Large intestine (tissue), 3 donors: ENCODE measurements at regions not wholly inside any gene's neighbourhood (a gene's known extent, or its start where the extent isn't known, plus 50 kb on each side); places are given as distances from the start of the nearest gene placed in this dataset.
"Not testable (repeated sequence)": the region's sequence is repeated elsewhere in the genome, so short reads cannot be mapped to it uniquely, and the experiment has no call there.

ENCODE experiments used
- DNase-seq, 2 donors: peaks; one replicate each; pipeline versions ENCODE4 v3.0.0 to v3.0.0-alpha.2; 2013
- H3K27ac ChIP-seq: one replicate; pipeline ENCODE4 v1.5.1; 2013; ENCODE audit warnings: low read length
- H3K27me3 ChIP-seq: 2 replicates; pipeline ENCODE4 v1.6.1; 2013; ENCODE audit warnings: low read length; ENCODE audit not compliant: control insufficient read depth, insufficient read depth
- H3K36me3 ChIP-seq: 2 replicates; pipeline ENCODE4 v1.6.1; 2013; ENCODE audit warnings: low read length; ENCODE audit not compliant: control insufficient read depth, insufficient read depth
- H3K4me1 ChIP-seq: one replicate; pipeline ENCODE4 v1.6.1; 2013; ENCODE audit warnings: low read length; ENCODE audit not compliant: control insufficient read depth, insufficient read depth
- H3K4me3 ChIP-seq: one replicate; pipeline ENCODE4 v1.5.1; 2013; ENCODE audit warnings: low read length
- H3K9me3 ChIP-seq: one replicate; pipeline ENCODE4 v1.6.1; 2013; ENCODE audit warnings: mild to moderate bottlenecking, low read depth, low read length, moderate library complexity; ENCODE audit not compliant: control insufficient read depth
- WGBS: methylation state at CpG from one replicate; pipeline ENCODE4 v1.1.5; 2013; ENCODE audit warnings: low lambda C conversion rate; ENCODE audit not compliant: insufficient coverage; 5-methylcytosine and 5-hydroxymethylcytosine counted together

DNA sequence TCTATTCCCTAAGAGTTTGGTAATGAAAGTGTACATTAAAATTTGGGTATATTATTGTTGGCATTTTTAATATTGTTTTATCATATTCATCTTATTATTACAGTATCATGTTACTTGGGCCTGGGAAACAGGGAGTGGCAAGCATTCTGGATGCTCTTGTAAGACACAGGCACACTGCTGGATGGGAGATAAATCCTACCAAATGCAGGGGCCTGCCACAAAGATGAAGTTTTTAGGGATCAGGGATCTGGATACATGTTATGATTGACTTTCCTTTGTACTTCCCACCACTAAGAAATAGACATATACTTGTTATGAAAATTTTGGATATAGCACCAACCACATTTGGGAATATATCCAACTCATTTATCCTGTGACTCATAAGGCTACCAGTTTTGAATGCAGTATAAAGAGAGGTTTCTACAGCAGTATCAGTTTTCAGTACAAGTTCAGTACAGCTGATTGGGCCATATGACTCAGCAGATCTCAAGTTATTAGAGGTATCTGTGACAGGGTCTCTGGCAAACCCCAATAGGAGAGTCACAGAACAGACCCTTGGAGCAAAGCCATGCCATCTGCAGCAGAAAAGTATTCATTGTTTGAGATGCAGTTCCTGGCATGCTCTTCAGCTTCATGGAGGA lies 360.1 kb downstream of the DMAC1 start:
- H3K36me3 ChIP-seq: no peaks in the 10 kb centered on the region

DNA sequence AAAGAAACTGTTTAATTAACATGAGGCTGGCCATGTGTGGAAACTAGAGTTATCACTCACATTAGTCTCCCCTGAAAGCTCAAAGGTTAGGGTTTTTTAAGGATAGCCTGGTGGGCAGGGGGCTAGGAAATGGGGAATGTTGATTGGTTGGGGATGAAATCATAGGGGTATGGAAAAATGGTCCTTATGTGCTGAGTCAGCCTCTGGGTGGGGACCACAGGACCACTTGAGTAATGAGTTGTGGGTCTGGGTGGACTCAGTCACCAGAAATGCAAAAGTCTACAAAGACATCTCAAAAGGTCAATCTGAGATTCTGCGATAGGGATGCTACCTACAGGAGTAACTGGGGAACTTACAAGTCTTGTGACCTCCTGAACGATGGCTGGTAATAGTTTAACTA lies 362.8 kb downstream of the DMAC1 start:
- no peak for DNase-seq

More for the DNA sequence above, 360.1 kb downstream of the DMAC1 start:
- Histone ChIP-seq H3K4me1 (no peaks in the 10 kb centered on the region), H3K4me3 (no peak overlapping the region), H3K27ac (no peak overlapping the region), H3K27me3 (no peaks in the 10 kb centered on the region), H3K9me3 (no peaks in the 10 kb centered on the region)
- no peak for DNase-seq

DNA sequence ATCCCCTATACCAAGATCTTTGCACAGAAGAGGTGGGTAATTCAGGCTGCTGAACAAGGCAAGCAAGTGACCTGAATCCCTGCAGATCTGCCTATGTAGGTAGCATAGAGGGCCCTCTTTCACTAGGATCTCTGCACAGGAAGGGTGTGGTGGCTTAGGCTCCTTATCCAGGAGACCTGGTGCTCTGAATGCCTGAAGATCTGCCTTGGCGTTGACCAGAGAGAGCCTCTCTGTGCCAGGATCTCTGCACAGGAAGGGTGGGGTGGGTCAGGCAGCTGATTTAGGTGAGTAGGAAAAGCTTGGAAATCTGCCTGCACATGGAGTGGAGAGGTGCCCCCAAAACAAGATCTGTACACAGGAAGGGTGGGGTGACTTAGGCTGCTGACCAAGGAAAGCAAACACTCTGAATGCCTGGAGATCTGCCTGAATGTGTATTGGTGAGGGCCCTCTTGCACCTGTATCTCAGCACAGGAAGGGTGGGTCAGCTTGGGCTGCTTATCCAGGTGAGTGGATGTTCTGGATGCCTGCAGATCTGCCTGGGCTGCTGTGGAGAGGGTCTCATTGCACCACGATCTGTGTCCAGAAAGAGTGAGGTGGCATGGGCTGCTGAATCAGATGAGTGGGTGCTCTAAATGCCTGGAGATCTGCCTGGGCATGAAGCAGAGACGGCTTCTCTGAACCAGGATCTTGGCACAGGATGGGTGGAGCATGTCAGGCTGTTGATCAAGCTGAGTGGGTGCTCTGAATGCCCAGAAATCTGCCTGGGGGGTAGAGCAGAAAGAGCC lies 365.9 kb downstream of the DMAC1 start:
- no peak for DNase-seq
- H3K4me1 ChIP-seq: no peaks in the 10 kb centered on the region
- no peaks in the 10 kb centered on the region for H3K27me3 ChIP-seq
- no CpG with 5 or more reads among the region's 3 CpGs for WGBS
- no peak overlapping the region for H3K4me3 ChIP-seq
- no peaks in the 10 kb centered on the region for H3K9me3 ChIP-seq
- H3K36me3 ChIP-seq: no peaks in the 10 kb centered on the region
- H3K27ac ChIP-seq: no peak overlapping the region

More for the DNA sequence above, 362.8 kb downstream of the DMAC1 start:
- no peak overlapping the region for H3K27ac ChIP-seq
- H3K4me3 ChIP-seq: no peak overlapping the region
- WGBS: no CpG with 5 or more reads among the region's 2 CpGs
- H3K4me1 ChIP-seq: no peaks in the 10 kb centered on the region
- no peaks in the 10 kb centered on the region for H3K9me3 ChIP-seq
- H3K36me3 ChIP-seq: no peaks in the 10 kb centered on the region
- H3K27me3 ChIP-seq: no peaks in the 10 kb centered on the region

DNA sequence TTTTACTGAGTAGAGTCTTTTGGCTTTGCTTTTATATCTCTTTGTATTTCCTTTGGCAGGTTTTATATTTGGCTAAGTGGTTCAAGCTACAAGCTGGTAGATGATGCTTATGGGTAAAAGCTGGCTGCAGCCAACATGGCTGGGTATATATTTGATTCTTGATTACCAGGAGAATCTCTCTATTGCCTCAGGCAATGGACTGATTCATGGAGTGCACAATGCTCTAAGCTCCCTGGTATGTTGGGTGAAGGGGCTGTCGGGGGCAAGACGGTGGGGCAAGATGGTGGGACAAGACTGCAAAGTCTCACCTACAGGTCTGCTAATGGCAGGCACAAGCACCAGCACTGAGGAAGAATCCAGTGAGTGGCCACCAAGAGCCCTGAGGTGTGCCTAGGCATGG lies 366.6 kb downstream of the DMAC1 start:
- DNase-seq: no peak
- Histone ChIP-seq H3K27me3 (no peaks in the 10 kb centered on the region), H3K4me3 (no peak overlapping the region), H3K27ac (no peak overlapping the region), H3K4me1 (no peaks in the 10 kb centered on the region), H3K9me3 (no peaks in the 10 kb centered on the region), H3K36me3 (no peaks in the 10 kb centered on the region)
- WGBS: no CpG with 5 or more reads among the region's 2 CpGs

DNA sequence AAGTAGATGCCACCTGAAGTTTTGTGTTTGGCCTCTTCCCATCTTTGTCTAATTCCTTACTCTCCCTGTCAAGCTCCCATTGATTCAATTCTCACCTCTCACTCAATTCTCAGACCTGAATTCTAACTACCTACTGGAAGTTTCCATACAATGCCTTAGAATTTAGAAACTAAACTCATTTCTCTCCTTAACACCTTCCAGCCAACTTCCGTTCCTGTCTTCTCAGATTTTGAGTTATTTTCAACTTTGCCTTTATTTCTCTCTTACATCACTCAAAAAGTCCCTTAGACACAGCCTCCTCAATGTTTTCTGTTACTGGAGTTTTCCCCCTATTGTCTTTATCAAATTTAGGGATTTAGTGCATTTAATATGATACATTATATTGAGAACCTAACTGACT lies 382.2 kb downstream of the DMAC1 start:
- 90% methylated on average over 1 of the region's 1 CpG for WGBS
- H3K9me3 ChIP-seq, H3K4me1 ChIP-seq, H3K27me3 ChIP-seq, H3K4me3 ChIP-seq, DNase-seq, H3K36me3 ChIP-seq, H3K27ac ChIP-seq: not testable (repeated sequence)

DNA sequence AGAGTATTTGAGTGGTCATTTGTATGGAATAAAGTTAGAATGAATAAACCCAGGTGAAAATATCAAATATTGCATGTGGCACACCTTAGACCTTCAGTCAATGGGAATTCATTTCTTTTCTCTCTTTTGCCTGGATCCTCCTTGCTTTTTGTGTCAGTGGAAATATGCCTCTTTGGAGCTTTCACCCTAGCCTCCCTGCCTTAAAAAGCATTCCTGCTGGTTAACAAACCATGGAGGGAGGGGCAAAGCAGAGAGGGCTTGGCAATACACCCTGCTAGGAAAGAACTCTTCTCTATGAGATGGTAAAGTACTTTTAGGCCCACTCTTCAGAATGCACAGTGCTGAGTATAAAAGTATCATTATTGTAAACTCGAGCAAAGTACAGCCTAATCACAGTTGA lies 383.7 kb downstream of the DMAC1 start:
- Histone ChIP-seq H3K36me3 (no peaks in the 10 kb centered on the region), H3K27ac (no peak overlapping the region), H3K27me3 (no peaks in the 10 kb centered on the region), H3K4me1 (no peaks in the 10 kb centered on the region), H3K9me3 (no peaks in the 10 kb centered on the region), H3K4me3 (no peak overlapping the region)
- no CpG with 5 or more reads among the region's 1 CpG for WGBS
- no peak for DNase-seq

DNA sequence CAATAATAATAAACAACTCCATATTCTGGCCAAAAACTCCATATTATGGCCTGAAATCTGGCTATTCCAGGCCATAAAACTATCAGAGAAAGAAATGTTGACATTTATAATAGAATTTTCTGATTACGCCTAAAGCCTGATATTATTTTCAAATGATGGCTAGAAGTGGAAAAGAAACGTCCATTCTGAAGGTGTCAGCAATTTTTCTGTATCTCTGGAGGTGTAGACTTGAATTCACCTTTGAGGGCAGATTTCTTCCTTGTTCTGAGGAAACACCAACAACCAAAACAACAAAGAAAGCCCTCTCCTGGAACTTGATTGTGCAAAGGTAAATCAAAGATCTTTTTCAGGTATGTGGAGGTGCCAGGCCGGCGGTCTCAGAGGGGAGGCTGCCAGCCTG lies 390.7 kb downstream of the DMAC1 start:
- Histone ChIP-seq H3K27me3 (no peaks in the 10 kb centered on the region), H3K27ac (no peak overlapping the region), H3K4me1 (no peaks in the 10 kb centered on the region), H3K9me3 (no peaks in the 10 kb centered on the region), H3K4me3 (no peak overlapping the region), H3K36me3 (no peaks in the 10 kb centered on the region)
- no CpG with 5 or more reads among the region's 4 CpGs for WGBS
- no peak for DNase-seq

DNA sequence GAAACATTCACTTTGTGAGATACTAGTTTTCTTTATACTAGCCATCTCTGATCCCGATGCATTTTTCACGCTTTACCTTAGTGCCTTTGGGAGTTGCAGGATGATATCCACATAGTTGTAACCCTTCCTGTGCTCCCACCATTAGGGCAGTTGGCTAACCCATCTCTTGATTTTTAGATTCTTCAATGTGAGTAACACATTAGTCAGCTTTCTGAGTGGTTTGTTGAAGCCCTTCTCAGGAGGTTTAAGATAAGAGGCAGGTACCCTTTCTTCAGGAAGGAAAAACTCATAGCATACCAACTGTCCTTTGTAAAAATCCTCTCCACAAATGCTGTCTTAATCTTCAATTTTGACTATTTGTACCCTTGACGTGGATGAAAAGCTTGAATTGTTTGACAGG lies 392.3 kb downstream of the DMAC1 start:
- no peak overlapping the region for H3K4me3 ChIP-seq
- no peaks in the 10 kb centered on the region for H3K36me3 ChIP-seq
- no peaks in the 10 kb centered on the region for H3K27me3 ChIP-seq
- H3K4me1 ChIP-seq: no peaks in the 10 kb centered on the region
- no peaks in the 10 kb centered on the region for H3K9me3 ChIP-seq
- H3K27ac ChIP-seq: no peak overlapping the region
- 90% methylated on average over 2 of the region's 3 CpGs for WGBS
- no peak for DNase-seq

DNA sequence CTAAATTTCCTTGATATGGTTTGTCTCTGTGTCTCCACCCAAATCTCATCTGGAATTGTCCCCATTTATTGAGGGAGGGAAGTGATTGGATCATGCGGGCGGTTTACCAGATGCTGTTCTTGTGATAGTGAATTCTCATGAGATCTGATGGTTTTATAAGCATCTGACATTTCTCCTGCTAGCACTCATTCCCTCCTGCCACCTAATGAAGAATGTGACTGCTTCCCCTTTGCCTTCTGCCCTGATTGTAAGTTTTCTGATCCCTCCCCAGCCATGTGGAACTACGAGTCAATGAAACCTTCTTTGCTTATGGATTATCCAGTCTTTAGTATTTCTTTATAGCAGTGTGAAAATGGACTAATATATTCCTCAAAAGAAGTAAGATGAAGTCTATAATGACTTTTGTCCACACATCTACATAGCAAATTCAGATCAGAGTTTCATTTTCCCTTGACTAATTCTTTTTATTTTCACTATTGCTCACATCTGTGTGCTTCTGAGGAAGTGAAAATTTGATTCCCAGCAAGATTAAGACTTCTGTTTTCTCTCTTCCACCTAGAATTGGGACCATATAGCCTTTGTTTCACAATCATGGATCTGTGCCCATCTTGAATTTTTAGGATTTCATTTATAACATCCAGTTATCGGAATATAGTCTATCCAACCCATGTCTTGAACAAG lies 393.5 kb downstream of the DMAC1 start:
- no peaks in the 10 kb centered on the region for H3K27me3 ChIP-seq
- no CpG with 5 or more reads among the region's 4 CpGs for WGBS
- no peaks in the 10 kb centered on the region for H3K4me1 ChIP-seq
- no peaks in the 10 kb centered on the region for H3K36me3 ChIP-seq
- DNase-seq: no peak
- H3K4me3 ChIP-seq: no peak overlapping the region
- no peak overlapping the region for H3K27ac ChIP-seq
- no peaks in the 10 kb centered on the region for H3K9me3 ChIP-seq

DNA sequence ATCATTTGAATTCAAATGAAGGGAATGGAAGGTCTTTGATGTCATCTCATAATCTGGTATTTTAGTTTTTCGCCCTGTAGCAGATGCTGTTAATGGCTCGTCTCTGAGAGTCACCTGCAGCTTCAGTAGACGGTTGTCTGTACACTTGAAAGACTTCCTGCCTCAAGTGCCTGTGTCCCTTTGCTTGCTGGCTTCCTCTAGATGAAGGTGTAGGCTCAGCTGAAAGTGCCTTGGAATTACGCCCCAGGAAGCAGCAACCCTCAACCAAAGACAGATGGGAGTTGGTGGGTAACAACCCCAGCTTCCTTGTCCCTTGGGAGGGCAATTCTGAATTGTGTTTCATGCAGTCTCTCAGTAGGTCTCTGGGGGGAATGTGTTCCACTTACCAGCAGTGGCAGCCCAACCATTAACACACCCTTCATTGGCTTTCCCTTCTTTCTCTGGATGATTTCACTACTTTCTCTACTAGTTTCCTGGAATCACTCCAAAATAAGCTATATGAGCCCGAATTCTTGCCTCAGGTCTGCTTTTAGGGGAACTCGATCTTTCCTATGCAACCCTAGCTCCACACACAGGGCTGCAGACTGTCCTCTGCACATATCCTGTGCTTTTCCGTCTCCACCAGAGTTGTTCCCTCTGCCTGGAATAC lies 395.6 kb downstream of the DMAC1 start:
- H3K27me3 ChIP-seq: no peaks in the 10 kb centered on the region
- no peak overlapping the region for H3K27ac ChIP-seq
- WGBS: 100% methylated on average over 2 of the region's 7 CpGs
- DNase-seq: no peak
- no peak overlapping the region for H3K4me3 ChIP-seq
- H3K4me1 ChIP-seq: no peaks in the 10 kb centered on the region
- no peaks in the 10 kb centered on the region for H3K36me3 ChIP-seq
- H3K9me3 ChIP-seq: no peaks in the 10 kb centered on the region
